ENCODE measurements at regions not wholly inside any gene's neighbourhood (a gene's known extent, or its start where the extent isn't known, plus 50 kb on each side); places are given as distances from the start of the nearest gene placed in this dataset.

DNA sequence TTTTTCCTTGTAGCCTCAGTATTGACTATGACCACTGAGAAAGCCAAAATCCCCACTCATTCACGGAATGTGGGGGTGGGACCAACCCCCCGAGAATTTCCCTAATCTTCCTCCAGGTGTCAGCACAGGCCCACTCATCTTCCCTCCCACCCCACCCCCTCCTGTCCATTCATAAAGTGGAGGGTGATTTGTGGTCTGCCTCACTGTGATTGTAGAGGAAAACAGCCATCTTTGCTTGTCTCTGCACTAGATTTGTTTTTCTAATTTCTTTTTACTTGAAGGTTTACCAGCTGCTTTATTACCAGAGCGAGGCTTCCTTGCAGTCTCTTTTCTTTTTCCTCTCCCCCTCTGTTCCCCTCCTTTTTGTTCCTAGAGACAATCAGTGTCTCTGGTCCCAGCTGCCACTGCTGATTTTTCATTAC, 171.8 kb downstream of the ICOS start:
- DNase-seq = peak in 8 of 9 donors; percentile 40 to 70 (median 56)
- ATAC-seq = peak; percentile 74
- POLR2A ChIA-PET = no interaction called here
- Histone ChIP-seq H3K9me3 (ENCODE audit: control insufficient read depth in 2 of 3, low read length in 3 of 3) (no peaks in the 10 kb centered on the region), H3K4me3 (ENCODE audit: low read length) (peak overlapping the region; percentile 21), H3K27me3 (ENCODE audit: control insufficient read depth in 2 of 2, insufficient read depth in 2 of 2, low read length in 2 of 2) (no peaks in the 10 kb centered on the region), H3K4me1 (ENCODE audit: control insufficient read depth in 2 of 2, insufficient read depth in 2 of 2, low read length in 2 of 2) (peaks cover 30 to 31% of the 10 kb centered on the region in 2 donors), H3K36me3 (ENCODE audit: control insufficient read depth in 2 of 3, insufficient read depth in 3 of 3, low read length in 3 of 3) (no peaks in the 10 kb centered on the region), H3K27ac (ENCODE audit: low read depth, low read length) (no peak overlapping the region)
- Mint-ChIP-seq H3K4me3 (peak overlapping the region in 9 of 10 donors; percentile 81 to 88 (median 83)), H3K27ac (peak overlapping the region in 7 of 9 donors; percentile 7 to 96 (median 48)), H3K4me1 (peaks cover 31 to 75% (median 48%) of the 10 kb centered on the region in 7 donors), H3K9me3 (no peaks in the 10 kb centered on the region), H3K36me3 (peaks cover 0 to 6% (median 0%) of the 10 kb centered on the region in 5 donors), H3K27me3 (peaks cover 0 to 12% (median 0%) of the 10 kb centered on the region in 5 donors)
- intact Hi-C loops (cut with micrococcal nuclease) = loop anchor here (1.0 to 10.0 kb wide), 18 partner anchors 10 to 1840 kb away; partner anchors contain the start of genes ICOS (in 1 of the 2) and NRP2 (in 1 of the 2)
- CTCF ChIA-PET = interaction anchor here (0.6 to 5.7 kb wide), 6 partner anchors 69 to 1710 kb away, joined by 3 to 54 read pairs (median 4); no protein-coding TSS in a partner anchor

- peaks cover 0 to 4% (median 0%) of the 10 kb centered on the region in 5 donors for H3K36me3 Mint-ChIP-seq
- peak in 1 of 9 donors; percentile 38 for DNase-seq
- Histone ChIP-seq H3K27me3 (ENCODE audit: control insufficient read depth in 2 of 2, insufficient read depth in 2 of 2, low read length in 2 of 2) (no peaks in the 10 kb centered on the region), H3K27ac (ENCODE audit: low read depth, low read length) (no peak overlapping the region), H3K9me3 (ENCODE audit: control insufficient read depth in 2 of 3, low read length in 3 of 3) (no peaks in the 10 kb centered on the region), H3K4me1 (ENCODE audit: control insufficient read depth in 2 of 2, insufficient read depth in 2 of 2, low read length in 2 of 2) (peaks cover 31 to 33% of the 10 kb centered on the region in 2 donors), H3K4me3 (ENCODE audit: low read length) (peak overlapping the region; percentile 21), H3K36me3 (ENCODE audit: control insufficient read depth in 2 of 3, insufficient read depth in 3 of 3, low read length in 3 of 3) (no peaks in the 10 kb centered on the region)
- peak overlapping the region in 9 of 10 donors; percentile 81 to 88 (median 83) for H3K4me3 Mint-ChIP-seq
- peaks cover 0 to 12% (median 0%) of the 10 kb centered on the region in 5 donors for H3K27me3 Mint-ChIP-seq
- H3K27ac Mint-ChIP-seq = peak overlapping the region in 8 of 9 donors; percentile 7 to 96 (median 42)
- peak; percentile 10 for ATAC-seq
- peaks cover 32 to 76% (median 50%) of the 10 kb centered on the region in 7 donors for H3K4me1 Mint-ChIP-seq
- ChIA-PET CTCF (interaction anchor here (0.6 to 5.7 kb wide), 6 partner anchors 36 to 1709 kb away, joined by 3 to 54 read pairs (median 3); no protein-coding TSS in a partner anchor), POLR2A (no interaction called here)
- no peaks in the 10 kb centered on the region for H3K9me3 Mint-ChIP-seq
- intact Hi-C loops (cut with micrococcal nuclease) = loop anchor here (1.0 to 10.0 kb wide), 18 partner anchors 9 to 1839 kb away; partner anchors contain the start of genes ICOS (in 1 of the 2) and NRP2 (in 1 of the 2)
These were observed 172.3 kb downstream of the ICOS start for GRCh38 chr2:204108781-204109295.

- ChIA-PET CTCF (interaction anchor here (0.6 to 5.7 kb wide), 8 partner anchors 27 to 1567 kb away, joined by 3 to 54 read pairs (median 3); no protein-coding TSS in a partner anchor), POLR2A (no interaction called here)
- no peaks in the 10 kb centered on the region for H3K9me3 ChIP-seq (ENCODE audit: control insufficient read depth in 2 of 3, low read length in 3 of 3)
- H3K9me3 Mint-ChIP-seq = no peaks in the 10 kb centered on the region
- H3K27ac Mint-ChIP-seq = peak overlapping the region in 8 of 9 donors; percentile 17 to 90 (median 60)
- H3K4me1 Mint-ChIP-seq = peaks cover 36 to 77% (median 58%) of the 10 kb centered on the region in 7 donors
- H3K4me3 Mint-ChIP-seq = peak overlapping the region; percentile 69 to 88 (median 82)
- no peaks in the 10 kb centered on the region for H3K36me3 ChIP-seq (ENCODE audit: control insufficient read depth in 2 of 3, insufficient read depth in 3 of 3, low read length in 3 of 3)
- H3K27me3 ChIP-seq (ENCODE audit: control insufficient read depth in 2 of 2, insufficient read depth in 2 of 2, low read length in 2 of 2) = no peaks in the 10 kb centered on the region
- peaks cover 0 to 2% (median 0%) of the 10 kb centered on the region in 5 donors for H3K36me3 Mint-ChIP-seq
- H3K27me3 Mint-ChIP-seq = peaks cover 0 to 12% (median 0%) of the 10 kb centered on the region in 5 donors
- peak overlapping the region; percentile 26 for H3K4me3 ChIP-seq (ENCODE audit: low read length)
- no peak overlapping the region for H3K27ac ChIP-seq (ENCODE audit: low read depth, low read length)
- peaks cover 31 to 39% of the 10 kb centered on the region in 2 donors for H3K4me1 ChIP-seq (ENCODE audit: control insufficient read depth in 2 of 2, insufficient read depth in 2 of 2, low read length in 2 of 2)
- intact Hi-C loops (cut with micrococcal nuclease) = loop anchor here (1.0 to 10.0 kb wide), 13 partner anchors 82 to 1815 kb away; partner anchors contain the start of genes ICOS (in 1 of the 2) and NRP2 (in 1 of the 2)
- DNase-seq (peak in 2 of 9 donors; percentile 5 to 31), ATAC-seq (no peak)
These were observed 173.1 kb downstream of the ICOS start for GRCh38 chr2:204109681-204110080.

- no peak overlapping the region for H3K27ac ChIP-seq (ENCODE audit: low read depth, low read length)
- ATAC-seq = peak; percentile 75
- peaks cover 31 to 39% of the 10 kb centered on the region in 2 donors for H3K4me1 ChIP-seq (ENCODE audit: control insufficient read depth in 2 of 2, insufficient read depth in 2 of 2, low read length in 2 of 2)
- H3K9me3 ChIP-seq (ENCODE audit: control insufficient read depth in 2 of 3, low read length in 3 of 3) = no peaks in the 10 kb centered on the region
- no peaks in the 10 kb centered on the region for H3K36me3 ChIP-seq (ENCODE audit: control insufficient read depth in 2 of 3, insufficient read depth in 3 of 3, low read length in 3 of 3)
- intact Hi-C loops (cut with micrococcal nuclease) = loop anchor here (2.0 to 5.0 kb wide), 2 partner anchors 1562 to 1814 kb away; no protein-coding TSS in a partner anchor
- Mint-ChIP-seq H3K27ac (peak overlapping the region; percentile 16 to 90 (median 52)), H3K27me3 (peaks cover 0 to 9% (median 0%) of the 10 kb centered on the region in 5 donors), H3K9me3 (no peaks in the 10 kb centered on the region), H3K36me3 (peaks cover 0 to 2% (median 0%) of the 10 kb centered on the region in 5 donors), H3K4me3 (peak overlapping the region; percentile 69 to 88 (median 82)), H3K4me1 (peaks cover 37 to 73% (median 63%) of the 10 kb centered on the region in 7 donors)
- peak overlapping the region; percentile 26 for H3K4me3 ChIP-seq (ENCODE audit: low read length)
- H3K27me3 ChIP-seq (ENCODE audit: control insufficient read depth in 2 of 2, insufficient read depth in 2 of 2, low read length in 2 of 2) = no peaks in the 10 kb centered on the region
- DNase-seq = peak; percentile 11 to 79 (median 43)
- ChIA-PET CTCF (interaction anchor here (0.6 to 5.7 kb wide), 5 partner anchors 26 to 1566 kb away, joined by 3 to 54 read pairs (median 3); no protein-coding TSS in a partner anchor), POLR2A (interaction anchor here (0.6 kb wide), 1 partner anchor 26 kb away, joined by 3 read pairs; no protein-coding TSS in a partner anchor)
These were observed 173.8 kb downstream of the ICOS start for GRCh38 chr2:204110338-204110741.

GRCh38 chr2:204110751-204111516, 174.4 kb downstream of the ICOS start:
- H3K36me3 Mint-ChIP-seq = peaks cover 0 to 2% (median 0%) of the 10 kb centered on the region in 5 donors
- no peak for ATAC-seq
- ChIA-PET CTCF (interaction anchor here (1.1 to 5.7 kb wide), 4 partner anchors 31 to 1815 kb away, joined by 3 to 54 read pairs (median 4); no protein-coding TSS in a partner anchor), POLR2A (interaction anchor here (0.6 kb wide), 1 partner anchor 25 kb away, joined by 3 read pairs; no protein-coding TSS in a partner anchor)
- H3K4me1 ChIP-seq (ENCODE audit: control insufficient read depth in 2 of 2, insufficient read depth in 2 of 2, low read length in 2 of 2) = peaks cover 31 to 39% of the 10 kb centered on the region in 2 donors
- H3K9me3 Mint-ChIP-seq = no peaks in the 10 kb centered on the region
- peaks cover 38 to 67% (median 57%) of the 10 kb centered on the region in 7 donors for H3K4me1 Mint-ChIP-seq
- intact Hi-C loops (cut with micrococcal nuclease) = loop anchor here (2.0 to 5.0 kb wide), 2 partner anchors 1561 to 1814 kb away; no protein-coding TSS in a partner anchor
- H3K9me3 ChIP-seq (ENCODE audit: control insufficient read depth in 2 of 3, low read length in 3 of 3) = no peaks in the 10 kb centered on the region
- peaks cover 0 to 6% (median 0%) of the 10 kb centered on the region in 5 donors for H3K27me3 Mint-ChIP-seq
- peak overlapping the region; percentile 43 to 88 (median 82) for H3K4me3 Mint-ChIP-seq
- H3K27ac ChIP-seq (ENCODE audit: low read depth, low read length) = no peak overlapping the region
- H3K4me3 ChIP-seq (ENCODE audit: low read length) = peak overlapping the region; percentile 26
- no peak for DNase-seq
- H3K36me3 ChIP-seq (ENCODE audit: control insufficient read depth in 2 of 3, insufficient read depth in 3 of 3, low read length in 3 of 3) = no peaks in the 10 kb centered on the region
- H3K27ac Mint-ChIP-seq = peak overlapping the region in 3 of 9 donors; percentile 48 to 90 (median 65)
- H3K27me3 ChIP-seq (ENCODE audit: control insufficient read depth in 2 of 2, insufficient read depth in 2 of 2, low read length in 2 of 2) = no peaks in the 10 kb centered on the region
